ENCODE measurements at regions not wholly inside any gene's neighbourhood (a gene's known extent, or its start where the extent isn't known, plus 50 kb on each side); places are given as distances from the start of the nearest gene placed in this dataset.

- no peak for DNase-seq (ENCODE audit: low read depth)
- no peak overlapping the region for H3K4me3 ChIP-seq (replicated peaks; ENCODE audit: low read depth, low read length)
- no peak for TF ChIP-seq CTCF (IDR thresholded peaks at IDR 0.05; ENCODE audit: low read length, missing control alignments)
Observed at GRCh38 chr7:25719190-25719896, 432.7 kb upstream of the NFE2L3 start.

- DNase-seq (ENCODE audit: low read depth) = no peak
- H3K4me3 ChIP-seq (replicated peaks; ENCODE audit: low read depth, low read length) = no peak overlapping the region
- TF ChIP-seq CTCF (IDR thresholded peaks at IDR 0.05; ENCODE audit: low read length, missing control alignments) = no peak
Observed at GRCh38 chr7:25720427-25720826, 431.6 kb upstream of the NFE2L3 start.

GRCh38 chr7:25722856-25723255 is 429.1 kb upstream of the NFE2L3 start:
- DNase-seq (ENCODE audit: low read depth) = no peak
- TF ChIP-seq CTCF (IDR thresholded peaks at IDR 0.05; ENCODE audit: low read length, missing control alignments) = no peak
- no peak overlapping the region for H3K4me3 ChIP-seq (replicated peaks; ENCODE audit: low read depth, low read length)

GRCh38 chr7:25725451-25725850 is 426.5 kb upstream of the NFE2L3 start:
- no peak overlapping the region for H3K4me3 ChIP-seq (replicated peaks; ENCODE audit: low read depth, low read length)
- no peak for TF ChIP-seq CTCF (IDR thresholded peaks at IDR 0.05; ENCODE audit: low read length, missing control alignments)
- no peak for DNase-seq (ENCODE audit: low read depth)

GRCh38 chr7:25726170-25726780 is 425.7 kb upstream of the NFE2L3 start:
- no peak for TF ChIP-seq CTCF (IDR thresholded peaks at IDR 0.05; ENCODE audit: low read length, missing control alignments)
- H3K4me3 ChIP-seq (replicated peaks; ENCODE audit: low read depth, low read length) = no peak overlapping the region
- no peak for DNase-seq (ENCODE audit: low read depth)

GRCh38 chr7:25726781-25727311 is 425.2 kb upstream of the NFE2L3 start:
- no peak overlapping the region for H3K4me3 ChIP-seq (replicated peaks; ENCODE audit: low read depth, low read length)
- TF ChIP-seq CTCF (IDR thresholded peaks at IDR 0.05; ENCODE audit: low read length, missing control alignments) = no peak
- no peak for DNase-seq (ENCODE audit: low read depth)
